GM23338 (cell line): ENCODE measurements at regions not wholly inside any gene's neighbourhood (a gene's known extent, or its start where the extent isn't known, plus 50 kb on each side); places are given as distances from the start of the nearest gene placed in this dataset.

Source experiments
- ATAC-seq: fragments of 200-7000 bp; cut with Tn5 transposase; 3 replicates; pipeline ENCODE4 v1.9.1; 2020
- DNase-seq: peaks from one replicate; pipeline ENCODE4 v3.0.0-alpha.2; 2015; ENCODE audit warnings: low spot score
- H2AFZ ChIP-seq: fragments of 200-600 bp; sonication (generic); 2 replicates; pipeline ENCODE4 v1.8.0; 2016; ENCODE audit warnings: antibody characterized with exemption, mild to moderate bottlenecking, moderate library complexity
- H3F3A ChIP-seq: fragments of 200-600 bp; sonication (generic); replicated peaks from 2 replicates; pipeline ENCODE4 v1.8.0; 2017; ENCODE audit warnings: antibody characterized with exemption, mixed run types, low read depth
- H3K27ac ChIP-seq: fragments of 200-600 bp; sonication (generic); 2 replicates; pipeline ENCODE4 v1.6.1; 2016; ENCODE audit warnings: low read depth
- H3K27me3 ChIP-seq: fragments of 200-600 bp; sonication (generic); 2 replicates; pipeline ENCODE4 v1.8.0; 2016; ENCODE audit warnings: mild to moderate bottlenecking, mixed run types, moderate library complexity; ENCODE audit not compliant: insufficient read depth
- H3K36me3 ChIP-seq: fragments of 200-600 bp; sonication (generic); 2 replicates; pipeline ENCODE4 v1.8.0; 2016; ENCODE audit warnings: mild to moderate bottlenecking; ENCODE audit not compliant: insufficient read depth
- H3K4me1 ChIP-seq: fragments of 200-600 bp; sonication (generic); 2 replicates; pipeline ENCODE4 v1.8.0; 2016; ENCODE audit warnings: mild to moderate bottlenecking, moderate library complexity; ENCODE audit not compliant: insufficient read depth
- H3K4me2 ChIP-seq: fragments of 200-600 bp; sonication (generic); 2 replicates; pipeline ENCODE4 v1.7.1; 2017; ENCODE audit warnings: mixed run types
- H3K4me3 ChIP-seq: fragments of 200-600 bp; sonication (generic); 2 replicates; pipeline ENCODE4 v1.6.1; 2016; ENCODE audit warnings: mixed run types
- H3K79me2 ChIP-seq: fragments of 200-600 bp; sonication (generic); replicated peaks from 2 replicates; pipeline ENCODE4 v1.8.0; 2017; ENCODE audit warnings: mild to moderate bottlenecking; ENCODE audit not compliant: insufficient read depth
- H3K9me2 ChIP-seq: fragments of 200-600 bp; sonication (generic); 2 replicates; pipeline ENCODE4 v1.8.0; 2017; ENCODE audit not compliant: insufficient read depth
- H4K20me1 ChIP-seq: fragments of 200-600 bp; sonication (generic); replicated peaks from 2 replicates; pipeline ENCODE4 v1.8.0; 2017; ENCODE audit warnings: mild to moderate bottlenecking; ENCODE audit not compliant: insufficient read depth
- H3K27ac Mint-ChIP-seq: 2 replicates; pipeline ENCODE4 v1.8.0; 2020; ENCODE audit warnings: inconsistent platforms, mild to moderate bottlenecking, moderate library complexity, mixed read lengths
- H3K27me3 Mint-ChIP-seq: 3 replicates; pipeline ENCODE4 v1.8.0; 2022; ENCODE audit warnings: low read depth, mild to moderate bottlenecking, moderate library complexity, mixed read lengths, inconsistent platforms; ENCODE audit not compliant: insufficient read depth, poor library complexity
- H3K36me3 Mint-ChIP-seq: 3 replicates; pipeline ENCODE4 v1.8.0; 2021; ENCODE audit warnings: low read depth, mild to moderate bottlenecking, inconsistent platforms, moderate library complexity, mixed read lengths
- H3K4me1 Mint-ChIP-seq: 3 replicates; pipeline ENCODE4 v1.8.0; 2020; ENCODE audit warnings: mild to moderate bottlenecking, inconsistent platforms, mixed read lengths
- H3K4me3 Mint-ChIP-seq: 3 replicates; pipeline ENCODE4 v1.8.0; 2021; ENCODE audit warnings: moderate library complexity, mild to moderate bottlenecking, inconsistent platforms, mixed read lengths
- H3K9me3 Mint-ChIP-seq: 3 replicates; pipeline ENCODE4 v1.8.0; 2020; ENCODE audit warnings: moderate library complexity, mild to moderate bottlenecking, inconsistent platforms, mixed read lengths
- CTCF ChIP-seq, 2 experiments: fragments of 200-600 bp in 1 of 2; sonication (generic) in 1 of 2; conservative IDR thresholded peaks; 2 replicates each; pipeline versions ENCODE4 v1.5.1 to v1.6.1; 2016 to 2017; ENCODE audit warnings: antibody characterized with exemption in 2 of 2, low read depth in 2 of 2, mild to moderate bottlenecking in 2 of 2, moderate library complexity in 1 of 2
- EZH2phosphoT487 ChIP-seq: fragments of 200-600 bp; sonication (generic); IDR thresholded peaks from one replicate; pipeline ENCODE4 v1.8.1; 2018; ENCODE audit warnings: antibody characterized with exemption; ENCODE audit not compliant: unreplicated experiment
- JUNB ChIP-seq: IDR thresholded peaks from one replicate; pipeline ENCODE4 v1.6.1; 2016; ENCODE audit warnings: antibody characterized with exemption; ENCODE audit not compliant: unreplicated experiment
- STAT1 ChIP-seq: IDR thresholded peaks from one replicate; pipeline ENCODE4 v1.6.1; 2016; ENCODE audit warnings: antibody characterized with exemption; ENCODE audit not compliant: unreplicated experiment
- ZNF462 ChIP-seq: fragments of 250-450 bp; sonication (Bioruptor Pico); IDR thresholded peaks from 2 replicates; pipeline ENCODE4 v1.5.0; 2020; ENCODE audit warnings: mild to moderate bottlenecking, moderate library complexity

GRCh38 chr13:109380457-109380856 is 405.9 kb downstream of the IRS2 start:
- no peaks in the 10 kb centered on the region for H3K9me2 ChIP-seq
- no peaks in the 10 kb centered on the region for H3K79me2 ChIP-seq
- H2AFZ ChIP-seq: 0 out of 2 replicates have a peak overlapping the region, but pooled peaks have one; percentile 44
- no peaks in the 10 kb centered on the region for H3K27me3 ChIP-seq
- no peak overlapping the region for H3K4me3 ChIP-seq
- Mint-ChIP-seq H3K9me3 (no peaks in the 10 kb centered on the region), H3K36me3 (no peaks in the 10 kb centered on the region), H3K27ac (no peak overlapping the region), H3K4me3 (no peak overlapping the region), H3K27me3 (peaks cover 3% of the 10 kb centered on the region), H3K4me1 (no peaks in the 10 kb centered on the region; the same call in 2 of the 3 replicates)
- ATAC-seq (no peak), DNase-seq (no peak)
- no peaks in the 10 kb centered on the region; the same call in 1 of the 2 replicates for H3K4me1 ChIP-seq
- H3K27ac ChIP-seq: no peak overlapping the region
- no peaks in the 10 kb centered on the region for H4K20me1 ChIP-seq
- no peaks in the 10 kb centered on the region for H3F3A ChIP-seq
- no peaks in the 10 kb centered on the region for H3K36me3 ChIP-seq
- no peak overlapping the region for H3K4me2 ChIP-seq
- TF ChIP-seq EZH2phosphoT487 (no peak), CTCF (conservative IDR thresholded peaks at IDR 0.05; ENCODE audit: low read depth in 2 of 2) (no peak), STAT1 (no peak), JUNB (no peak), ZNF462 (CRISPR knock-in tag) (no peak)
